ENCODE measurements at regions not wholly inside any gene's neighbourhood (a gene's known extent, or its start where the extent isn't known, plus 50 kb on each side); places are given as distances from the start of the nearest gene placed in this dataset.

GRCh38 chr5:175246889-175247520, 197.0 kb downstream of the DRD1 start:
- DNase-seq (ENCODE audit: low read depth in 2 of 2, low spot score in 1 of 2), result no peak

DNA sequence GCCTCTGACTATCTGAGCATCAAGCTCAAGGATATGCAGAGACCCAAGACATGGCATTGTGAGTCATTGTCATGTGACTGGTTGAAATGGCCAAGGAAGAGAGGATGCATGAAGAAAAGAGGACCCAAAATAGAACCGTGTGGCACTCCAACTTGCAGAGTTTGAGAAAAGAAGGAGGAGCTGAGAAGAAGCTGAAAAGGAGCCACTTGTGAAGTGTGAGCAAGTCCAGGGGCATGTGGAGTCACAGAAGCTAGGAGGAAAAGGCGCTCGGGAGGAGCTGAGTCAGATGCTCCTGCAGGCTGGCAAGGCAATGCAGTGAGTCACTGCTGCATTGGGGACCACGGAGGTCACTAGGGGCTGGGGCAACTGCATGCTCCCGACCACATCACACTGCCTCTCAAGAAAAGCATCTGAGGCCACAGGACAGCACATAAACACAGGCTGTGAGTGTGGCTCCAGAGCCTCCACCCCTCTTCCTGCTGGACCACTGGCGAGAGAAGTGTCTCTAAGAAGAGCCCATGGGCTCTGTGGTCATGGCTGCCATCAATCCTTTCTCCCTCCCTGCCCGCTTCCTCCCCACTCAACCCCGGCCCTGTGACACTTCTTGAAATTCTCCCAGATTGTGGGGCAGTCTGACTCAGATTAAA, 197.6 kb downstream of the DRD1 start:
- no peak for DNase-seq (ENCODE audit: low read depth in 2 of 2, low spot score in 1 of 2)

GRCh38 chr5:175243441-175243840, 200.5 kb downstream of the DRD1 start:
- no peak for DNase-seq (ENCODE audit: low read depth in 2 of 2, low spot score in 1 of 2)

- DNase-seq (ENCODE audit: low read depth in 2 of 2, low spot score in 1 of 2), result no peak
These were observed 201.8 kb downstream of the DRD1 start for GRCh38 chr5:175242207-175242606.

DNA sequence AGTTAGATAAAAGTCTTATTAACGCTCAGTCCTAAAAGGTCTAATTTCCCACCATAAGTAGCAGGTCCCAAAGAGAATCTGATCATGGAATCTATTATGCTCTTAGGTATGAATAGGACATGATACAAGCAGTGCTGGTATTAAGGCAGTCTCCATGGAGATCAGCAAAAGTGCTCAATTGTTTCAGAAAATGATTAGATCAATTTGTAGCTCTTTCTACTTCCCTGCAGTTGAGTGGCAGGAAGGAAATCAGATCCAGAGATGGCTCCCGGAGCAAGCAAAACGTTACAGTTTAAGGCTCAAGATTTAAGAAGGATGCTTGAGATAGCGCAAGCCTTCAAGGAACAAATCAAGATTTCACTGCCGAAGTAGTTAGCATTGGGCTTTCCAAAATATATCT, 205.7 kb downstream of the DRD1 start:
- DNase-seq (ENCODE audit: low read depth in 2 of 2, low spot score in 1 of 2), result no peak

DNA sequence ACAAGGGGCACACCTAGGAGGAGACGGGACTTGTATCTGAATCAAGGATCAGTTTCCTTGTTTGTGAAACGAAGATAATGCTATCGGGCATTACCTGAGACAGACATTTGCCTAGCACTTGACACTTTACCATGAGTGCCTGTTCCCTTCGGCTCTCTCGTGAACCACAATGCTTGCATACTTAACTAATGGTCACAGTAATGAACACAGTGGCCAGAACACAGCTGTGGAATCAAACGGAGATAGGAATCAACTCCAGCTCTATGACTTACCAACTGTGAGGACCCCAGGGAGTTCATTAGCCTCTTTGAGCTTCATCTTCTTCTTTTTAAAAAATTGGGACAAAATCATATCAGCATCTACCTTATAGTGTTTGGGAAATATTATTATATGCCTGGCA, 207.8 kb downstream of the DRD1 start:
- no peak for DNase-seq (ENCODE audit: low read depth in 2 of 2, low spot score in 1 of 2)

DNA sequence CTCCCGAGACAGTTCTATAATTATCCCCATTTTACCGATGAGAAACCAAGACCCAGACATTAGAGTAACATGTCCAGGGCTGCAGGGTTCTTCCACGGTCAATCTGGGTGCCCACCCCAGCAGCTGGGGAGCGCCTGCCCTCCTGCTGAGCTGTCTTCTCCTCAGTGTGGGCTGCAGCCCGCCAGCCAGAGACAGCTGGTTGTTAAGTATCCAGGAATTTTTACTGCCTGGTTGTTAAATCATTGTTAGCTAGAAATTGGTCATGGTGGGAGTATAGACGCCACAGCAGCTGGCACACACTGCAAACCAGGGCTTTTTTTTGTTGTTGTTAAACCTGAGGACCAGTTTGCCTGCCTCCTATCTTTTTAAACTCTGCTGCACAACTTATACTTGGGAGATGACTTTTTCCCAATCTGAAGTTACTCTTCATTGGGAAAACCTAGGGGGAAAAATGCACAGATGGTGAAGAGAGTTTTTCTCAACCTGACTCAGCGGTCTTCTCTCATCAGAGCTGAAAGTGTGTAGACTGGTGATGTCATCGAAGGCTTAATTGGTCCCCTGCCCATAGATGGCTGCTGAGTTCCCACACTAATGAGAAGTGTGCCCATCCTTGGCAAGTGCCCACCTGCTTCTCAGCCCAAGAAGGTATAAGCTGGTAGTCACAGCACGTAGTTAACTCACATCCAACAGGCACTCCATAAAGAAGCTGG, 208.6 kb downstream of the DRD1 start:
- DNase-seq (ENCODE audit: low read depth in 2 of 2, low spot score in 1 of 2), result no peak

DNA sequence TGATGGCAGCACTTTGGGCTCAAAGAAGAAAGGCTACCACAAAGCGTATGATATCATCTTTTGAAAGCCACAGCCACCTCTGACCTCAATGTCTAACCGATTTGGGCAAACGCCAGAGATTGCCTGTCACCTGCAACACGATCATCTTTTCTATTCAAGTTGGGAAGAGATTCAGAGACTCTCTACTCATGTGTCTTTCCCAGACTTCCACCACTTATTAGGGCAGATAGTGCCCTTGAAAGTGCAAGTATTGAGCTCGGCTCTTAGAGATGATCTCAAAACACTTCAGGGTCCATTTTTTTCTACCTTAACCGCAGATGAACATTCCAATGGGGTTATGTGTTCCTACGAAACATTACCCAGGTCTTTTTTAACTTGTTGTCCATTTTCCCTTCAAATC, 213.7 kb downstream of the DRD1 start:
- DNase-seq (ENCODE audit: low read depth in 2 of 2, low spot score in 1 of 2), result no peak

DNA sequence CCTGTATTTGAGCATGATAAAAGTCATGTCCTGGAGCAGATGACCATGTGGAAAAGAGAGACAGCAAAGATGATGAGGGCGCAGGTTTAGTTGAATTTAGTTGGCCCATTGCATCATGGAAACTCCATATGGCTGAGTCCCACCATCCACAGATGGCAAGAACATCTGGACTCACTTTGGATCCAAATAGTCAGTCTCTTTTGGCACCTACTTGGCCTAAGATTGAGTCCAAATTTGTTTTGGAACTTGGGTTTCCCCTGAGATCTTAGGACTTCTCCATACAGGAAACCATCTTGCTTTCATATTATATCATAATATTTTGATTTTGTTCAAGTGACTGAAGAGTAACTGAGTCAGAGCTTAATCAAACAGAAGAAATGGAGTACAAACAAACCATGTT, 217.5 kb downstream of the DRD1 start:
- no peak for DNase-seq (ENCODE audit: low read depth in 2 of 2, low spot score in 1 of 2)

GRCh38 chr5:175223291-175223690, 220.7 kb downstream of the DRD1 start:
- no peak for DNase-seq (ENCODE audit: low read depth in 2 of 2, low spot score in 1 of 2)

GRCh38 chr5:175222621-175223020, 221.4 kb downstream of the DRD1 start:
- no peak for DNase-seq (ENCODE audit: low read depth in 2 of 2, low spot score in 1 of 2)

DNA sequence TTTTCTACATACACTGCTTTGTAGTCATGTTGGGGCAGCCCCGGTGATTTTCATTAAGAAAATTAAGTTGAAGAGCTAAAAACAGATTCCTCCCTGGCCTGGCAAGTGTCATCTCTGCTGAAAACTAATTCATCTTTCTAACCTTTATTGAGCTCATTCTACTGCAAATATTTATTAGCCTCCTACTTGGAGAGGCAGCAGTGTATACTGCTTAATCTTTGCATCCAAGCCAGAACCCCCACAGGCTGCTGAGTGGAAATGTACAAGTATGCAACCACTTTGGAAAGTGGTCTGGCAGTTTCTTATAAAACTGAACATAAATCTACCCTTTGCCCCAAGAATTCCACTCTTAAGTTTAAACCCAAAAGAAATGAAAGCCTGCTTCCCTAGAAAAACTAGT, 223.4 kb downstream of the DRD1 start:
- DNase-seq (ENCODE audit: low read depth in 2 of 2, low spot score in 1 of 2), result no peak

DNA sequence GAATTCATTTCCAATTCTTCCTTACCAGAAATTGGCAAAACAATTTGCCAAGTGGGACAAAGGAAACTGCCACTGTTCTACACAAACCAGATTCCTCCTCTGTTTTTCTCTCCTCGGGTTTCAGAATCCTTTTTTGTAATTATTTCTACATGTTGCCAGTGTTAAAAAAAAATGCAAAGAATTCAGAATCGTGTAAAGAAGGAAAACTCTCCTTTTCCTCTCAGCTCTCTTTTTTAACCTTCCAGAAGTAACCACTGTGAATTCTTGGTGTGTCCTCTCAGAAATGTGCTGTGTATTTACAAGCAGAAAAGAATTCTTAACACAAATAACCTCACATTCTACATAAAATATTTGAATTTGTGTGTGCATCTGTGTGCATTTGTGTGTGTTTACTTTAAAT, 224.6 kb downstream of the DRD1 start:
- no peak for DNase-seq (ENCODE audit: low read depth in 2 of 2, low spot score in 1 of 2)

- DNase-seq (ENCODE audit: low read depth in 2 of 2, low spot score in 1 of 2), result no peak
These were observed 227.0 kb downstream of the DRD1 start for GRCh38 chr5:175216991-175217390.

DNA sequence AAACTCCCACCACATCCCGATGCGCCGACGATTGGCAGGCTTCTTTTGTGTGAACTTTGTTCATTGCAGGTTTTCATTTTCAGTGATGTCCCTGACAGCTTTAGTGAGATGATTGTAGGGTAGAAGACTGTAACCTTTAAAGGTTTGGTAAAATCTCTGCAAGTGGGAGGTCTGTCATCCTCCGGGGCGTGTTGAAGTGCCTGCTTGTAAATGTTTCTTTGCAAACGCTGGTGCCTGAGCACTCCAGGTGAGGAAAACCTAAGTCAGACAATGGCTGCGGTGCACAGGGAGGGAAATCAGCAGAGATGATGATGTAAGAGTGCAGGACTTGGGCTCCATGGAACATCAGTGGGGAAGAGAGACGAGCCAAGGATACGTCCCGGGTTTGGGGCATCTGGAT, 228.1 kb downstream of the DRD1 start:
- DNase-seq (ENCODE audit: low read depth in 2 of 2, low spot score in 1 of 2), result no peak

GRCh38 chr5:175214152-175214551, 229.8 kb downstream of the DRD1 start:
- DNase-seq (ENCODE audit: low read depth in 2 of 2, low spot score in 1 of 2), result no peak

- no peak for DNase-seq (ENCODE audit: low read depth in 2 of 2, low spot score in 1 of 2)
These were observed 231.8 kb downstream of the DRD1 start for GRCh38 chr5:175211956-175212756.

DNA sequence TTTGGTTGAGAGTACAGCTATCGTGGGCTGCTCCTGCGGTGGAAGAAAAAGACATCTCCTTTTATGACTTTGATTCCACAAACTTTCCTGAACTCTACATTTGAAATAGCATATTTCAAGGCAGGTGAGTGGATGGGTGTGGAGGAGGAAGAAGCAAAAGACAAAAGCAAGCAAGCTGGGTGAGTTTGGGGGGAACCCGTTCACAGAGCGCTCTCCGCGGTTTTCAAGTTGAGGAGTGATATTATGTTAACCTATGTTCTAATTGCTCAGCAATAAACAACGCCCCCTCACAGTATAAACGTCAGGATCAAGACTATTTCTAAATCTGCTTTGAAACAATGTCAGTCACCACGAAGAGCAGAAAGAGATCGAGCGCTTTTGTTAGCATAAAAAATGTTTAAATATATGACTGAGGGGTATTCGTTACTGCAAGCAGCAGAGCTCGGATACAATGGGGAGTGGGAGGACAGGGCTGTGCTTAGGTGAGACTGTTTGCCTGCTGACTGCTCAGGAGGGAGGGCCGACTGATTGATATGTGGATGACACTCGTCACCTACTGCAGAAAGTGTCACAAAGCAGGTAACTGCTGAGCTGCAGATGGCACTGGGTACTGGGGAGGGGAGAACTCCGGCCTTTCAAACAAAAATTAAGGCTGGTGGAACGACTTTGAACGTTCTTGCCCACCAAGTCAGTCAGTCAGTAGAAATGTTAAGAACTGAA, 236.5 kb downstream of the DRD1 start:
- DNase-seq (ENCODE audit: low read depth in 2 of 2, low spot score in 1 of 2), result no peak

- no peak for DNase-seq (ENCODE audit: low read depth in 2 of 2, low spot score in 1 of 2)
These were observed 237.3 kb downstream of the DRD1 start for GRCh38 chr5:175206669-175207068.

DNA sequence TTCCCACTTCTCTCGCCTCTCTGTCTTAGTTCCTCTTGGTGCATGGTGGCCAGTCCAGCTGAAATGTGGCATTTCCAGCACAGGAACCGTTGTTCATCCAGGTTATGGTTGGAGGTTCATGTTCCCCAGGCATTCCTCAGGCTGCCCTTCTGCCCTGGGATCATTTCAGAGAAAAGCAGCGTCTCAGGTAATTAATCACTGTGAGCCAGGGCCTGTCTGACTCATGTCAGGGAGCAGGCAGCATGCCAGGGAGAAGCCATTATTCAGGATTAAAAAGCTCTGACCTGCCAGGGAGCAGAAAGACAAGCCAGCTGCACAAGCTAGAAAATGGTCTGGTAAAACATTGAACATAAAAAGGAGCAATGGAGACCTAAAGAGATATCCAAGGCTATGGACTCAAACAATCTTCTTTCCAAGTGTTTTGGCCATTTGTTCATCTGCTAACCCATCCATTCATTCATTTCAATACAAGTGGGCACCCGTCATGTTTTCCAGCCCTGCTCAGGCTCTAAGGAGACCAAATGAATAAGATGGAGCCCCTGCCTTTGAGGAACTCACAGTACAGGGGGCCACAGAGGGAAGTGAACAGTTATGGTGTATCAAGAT, 241.4 kb downstream of the DRD1 start:
- no peak for DNase-seq (ENCODE audit: low read depth in 2 of 2, low spot score in 1 of 2)

- no peak for DNase-seq (ENCODE audit: low read depth in 2 of 2, low spot score in 1 of 2)
These were observed 242.6 kb downstream of the DRD1 start for GRCh38 chr5:175201393-175201792.
